Activated T-cell treated with anti-CD3 and anti-CD28 coated beads, Interleukin-2, amount 50 U/mL, for 72 hours (primary cell): ENCODE measurements at regions not wholly inside any gene's neighbourhood (a gene's known extent, or its start where the extent isn't known, plus 50 kb on each side); places are given as distances from the start of the nearest gene placed in this dataset.

Experiments used
- ATAC-seq, 2 donors: fragments of 150-1000 bp; cut with Tn5 transposase; replicated peaks in 1 of 2; 2 replicates each; pipeline ENCODE4 v1.10.0; 2021; ENCODE audit warnings: moderate library complexity in 2 of 2, mild to moderate bottlenecking in 1 of 2
- DNase-seq, 2 donors: peaks; one replicate each; pipeline ENCODE4 v3.0.0; 2021 to 2022; ENCODE audit warnings: mixed read lengths in 1 of 2
- H3K27ac Mint-ChIP-seq: one replicate; pipeline ENCODE4 v1.8.0; 2022; ENCODE audit warnings: mild to moderate bottlenecking, moderate library complexity, mixed read lengths
- H3K27me3 Mint-ChIP-seq: one replicate; pipeline ENCODE4 v1.8.0; 2022; ENCODE audit warnings: low read depth, mixed read lengths
- H3K36me3 Mint-ChIP-seq, 2 donors: one replicate each; pipeline ENCODE4 v1.8.0; 2022; ENCODE audit warnings: mixed read lengths in 2 of 2, mild to moderate bottlenecking in 1 of 2; ENCODE audit not compliant: insufficient read depth in 2 of 2
- H3K4me1 Mint-ChIP-seq: one replicate; pipeline ENCODE4 v1.8.0; 2022; ENCODE audit warnings: low read depth, mixed read lengths
- H3K4me3 Mint-ChIP-seq, 2 donors: one replicate each; pipeline ENCODE4 v1.8.0; 2022; ENCODE audit warnings: mild to moderate bottlenecking in 2 of 2, mixed read lengths in 2 of 2, moderate library complexity in 2 of 2
- H3K9me3 Mint-ChIP-seq, 2 donors: one replicate each; pipeline ENCODE4 v1.8.0; 2022; ENCODE audit warnings: mixed read lengths in 2 of 2

GRCh38 chr18:45212181-45213039 is 402.9 kb upstream of the SLC14A2 start:
- peak; percentile 95 to 98 for ATAC-seq
- Mint-ChIP-seq H3K27ac (no peak overlapping the region), H3K4me3 (no peak overlapping the region), H3K27me3 (peaks cover 7% of the 10 kb centered on the region), H3K4me1 (no peaks in the 10 kb centered on the region), H3K9me3 (no peaks in the 10 kb centered on the region), H3K36me3 (no peaks in the 10 kb centered on the region)
- peak; percentile 78 to 82 for DNase-seq

DNA sequence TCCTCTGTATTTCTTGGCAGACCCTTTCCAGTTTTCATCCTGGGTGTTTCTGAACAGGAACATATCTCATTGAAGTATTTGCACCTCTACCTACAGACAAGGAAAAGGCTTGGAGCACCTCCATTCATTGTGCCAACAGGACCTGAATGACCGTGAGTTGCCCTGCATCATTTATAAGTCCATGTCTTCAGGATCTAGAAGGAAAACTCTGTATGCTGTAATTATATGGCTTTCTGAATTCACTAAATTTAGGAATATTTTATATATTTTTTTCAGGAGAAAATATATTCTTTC is 402.3 kb upstream of the SLC14A2 start:
- DNase-seq = no peak
- Mint-ChIP-seq H3K36me3 (no peaks in the 10 kb centered on the region), H3K9me3 (no peaks in the 10 kb centered on the region), H3K4me1 (no peaks in the 10 kb centered on the region), H3K27me3 (peaks cover 7% of the 10 kb centered on the region), H3K4me3 (no peak overlapping the region), H3K27ac (no peak overlapping the region)
- peak in 1 of 2 donors; percentile 33 for ATAC-seq

- H3K4me3 Mint-ChIP-seq = no peak overlapping the region
- no peak for ATAC-seq
- no peak for DNase-seq
- no peak overlapping the region for H3K27ac Mint-ChIP-seq
- no peaks in the 10 kb centered on the region for H3K9me3 Mint-ChIP-seq
- H3K27me3 Mint-ChIP-seq = no peaks in the 10 kb centered on the region
- H3K36me3 Mint-ChIP-seq = no peaks in the 10 kb centered on the region
- H3K4me1 Mint-ChIP-seq = no peaks in the 10 kb centered on the region
These were observed 396.8 kb upstream of the SLC14A2 start for GRCh38 chr18:45218436-45218835.

GRCh38 chr18:45221363-45221762 is 393.9 kb upstream of the SLC14A2 start:
- H3K27me3 Mint-ChIP-seq = no peaks in the 10 kb centered on the region
- no peaks in the 10 kb centered on the region for H3K36me3 Mint-ChIP-seq
- H3K27ac Mint-ChIP-seq = no peak overlapping the region
- DNase-seq (no peak), ATAC-seq (peak in 1 of 2 donors; percentile 50)
- no peak overlapping the region for H3K4me3 Mint-ChIP-seq
- H3K9me3 Mint-ChIP-seq = no peaks in the 10 kb centered on the region
- no peaks in the 10 kb centered on the region for H3K4me1 Mint-ChIP-seq

- DNase-seq (no peak), ATAC-seq (no peak)
- H3K36me3 Mint-ChIP-seq = no peaks in the 10 kb centered on the region
- H3K9me3 Mint-ChIP-seq = no peaks in the 10 kb centered on the region
- H3K27me3 Mint-ChIP-seq = no peaks in the 10 kb centered on the region
- H3K27ac Mint-ChIP-seq = no peak overlapping the region
- H3K4me1 Mint-ChIP-seq = no peaks in the 10 kb centered on the region
- H3K4me3 Mint-ChIP-seq = no peak overlapping the region
These were observed 393.1 kb upstream of the SLC14A2 start for GRCh38 chr18:45222180-45222579.

DNA sequence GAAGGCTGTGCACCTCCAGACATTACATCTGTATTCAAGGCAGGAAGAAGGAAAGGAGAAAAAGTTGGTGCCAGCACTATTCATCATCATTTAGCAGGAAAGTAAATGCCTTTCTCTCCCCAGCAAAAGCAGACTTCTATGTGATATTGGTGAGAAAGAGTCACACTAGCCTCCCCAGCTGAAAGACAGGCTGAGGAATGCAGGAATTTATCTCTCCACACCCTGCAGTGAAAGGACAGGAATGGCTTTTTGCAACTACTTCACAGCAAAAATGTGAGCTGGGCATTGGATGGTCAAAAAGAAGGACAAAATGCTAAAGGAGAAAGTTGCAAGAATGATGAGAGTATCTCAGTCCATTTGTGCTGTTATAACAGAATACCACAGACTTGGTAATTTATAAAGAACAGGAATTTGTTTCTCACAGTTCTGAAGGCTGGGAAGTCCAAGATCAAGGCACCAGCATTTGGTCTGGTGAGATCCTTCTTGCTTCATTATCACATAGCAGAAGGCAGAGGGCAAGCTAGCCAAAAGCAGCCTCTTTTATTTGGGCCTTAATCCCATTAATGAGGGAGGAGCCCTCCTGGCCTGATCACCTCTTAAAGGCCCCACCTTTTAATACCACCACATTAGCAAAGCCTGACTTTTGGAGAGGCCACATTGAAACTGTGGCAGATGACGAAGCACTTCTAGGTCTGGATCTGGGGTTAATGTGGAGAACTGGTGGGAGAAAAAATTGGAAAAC is 388.1 kb upstream of the SLC14A2 start:
- ATAC-seq (no peak), DNase-seq (no peak)
- Mint-ChIP-seq H3K9me3 (peaks cover 0 to 1% of the 10 kb centered on the region in 2 donors), H3K27me3 (peaks cover 6% of the 10 kb centered on the region), H3K4me1 (no peaks in the 10 kb centered on the region), H3K27ac (no peak overlapping the region), H3K4me3 (no peak overlapping the region), H3K36me3 (no peaks in the 10 kb centered on the region)

DNA sequence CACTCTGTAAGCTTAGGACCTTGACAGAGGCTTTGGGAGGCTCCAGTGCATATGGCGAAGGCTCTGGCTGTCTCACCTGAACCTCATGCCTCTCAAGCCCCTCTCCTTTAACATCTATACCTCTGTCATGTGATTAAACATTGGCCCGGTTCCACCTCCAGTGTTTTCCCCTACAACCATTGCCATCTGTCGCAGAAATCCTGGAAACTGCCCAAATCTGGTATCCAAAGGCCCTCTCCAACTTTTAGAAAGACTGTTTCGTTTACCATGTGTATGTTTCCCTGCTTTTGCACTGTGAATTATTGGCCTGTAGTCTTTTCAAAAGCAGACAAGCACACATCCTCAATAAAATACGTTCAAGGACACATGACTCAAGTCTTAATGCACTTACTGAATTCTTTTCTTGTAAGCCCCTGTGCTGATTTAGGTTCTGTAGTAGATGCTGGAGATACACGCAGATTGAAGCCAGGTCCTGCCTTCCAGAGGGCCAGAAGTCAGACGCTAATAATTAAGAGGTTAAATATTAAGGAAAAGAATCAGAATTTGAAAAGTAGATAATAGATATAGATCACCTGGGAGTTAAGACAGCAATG is 386.4 kb upstream of the SLC14A2 start:
- H3K27ac Mint-ChIP-seq = no peak overlapping the region
- H3K36me3 Mint-ChIP-seq = no peaks in the 10 kb centered on the region
- H3K27me3 Mint-ChIP-seq = peaks cover 6% of the 10 kb centered on the region
- H3K4me3 Mint-ChIP-seq = no peak overlapping the region
- peaks cover 0 to 1% of the 10 kb centered on the region in 2 donors for H3K9me3 Mint-ChIP-seq
- H3K4me1 Mint-ChIP-seq = no peaks in the 10 kb centered on the region
- DNase-seq (no peak), ATAC-seq (no peak)

DNA sequence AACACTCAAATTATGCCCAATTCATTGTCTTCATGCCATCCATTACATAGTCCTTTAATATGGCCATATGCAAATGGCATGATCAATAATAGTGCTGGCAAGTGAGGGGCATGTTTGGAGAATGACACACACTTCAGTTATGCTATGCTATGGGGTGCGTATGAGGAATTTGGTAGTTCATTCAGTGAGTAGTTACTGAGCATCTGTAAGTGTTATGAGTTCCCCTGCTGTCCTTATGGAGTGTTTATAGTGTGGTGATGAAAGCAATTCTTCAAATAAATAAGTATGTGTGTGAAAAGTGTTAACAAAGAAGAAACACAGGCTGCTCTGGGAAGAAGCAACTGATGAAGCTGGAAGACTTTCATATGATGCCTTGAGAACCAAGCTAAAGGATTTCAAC is 383.7 kb upstream of the SLC14A2 start:
- no peak overlapping the region for H3K4me3 Mint-ChIP-seq
- no peak overlapping the region for H3K27ac Mint-ChIP-seq
- peaks cover 0 to 1% of the 10 kb centered on the region in 2 donors for H3K9me3 Mint-ChIP-seq
- ATAC-seq (no peak), DNase-seq (no peak)
- peaks cover 6% of the 10 kb centered on the region for H3K27me3 Mint-ChIP-seq
- no peaks in the 10 kb centered on the region for H3K36me3 Mint-ChIP-seq
- H3K4me1 Mint-ChIP-seq = no peaks in the 10 kb centered on the region

GRCh38 chr18:45232061-45232460 is 383.2 kb upstream of the SLC14A2 start:
- H3K27me3 Mint-ChIP-seq = peaks cover 6% of the 10 kb centered on the region
- no peak for DNase-seq
- H3K4me1 Mint-ChIP-seq = no peaks in the 10 kb centered on the region
- peaks cover 0 to 1% of the 10 kb centered on the region in 2 donors for H3K9me3 Mint-ChIP-seq
- no peak for ATAC-seq
- H3K27ac Mint-ChIP-seq = no peak overlapping the region
- H3K4me3 Mint-ChIP-seq = no peak overlapping the region
- no peaks in the 10 kb centered on the region for H3K36me3 Mint-ChIP-seq

DNA sequence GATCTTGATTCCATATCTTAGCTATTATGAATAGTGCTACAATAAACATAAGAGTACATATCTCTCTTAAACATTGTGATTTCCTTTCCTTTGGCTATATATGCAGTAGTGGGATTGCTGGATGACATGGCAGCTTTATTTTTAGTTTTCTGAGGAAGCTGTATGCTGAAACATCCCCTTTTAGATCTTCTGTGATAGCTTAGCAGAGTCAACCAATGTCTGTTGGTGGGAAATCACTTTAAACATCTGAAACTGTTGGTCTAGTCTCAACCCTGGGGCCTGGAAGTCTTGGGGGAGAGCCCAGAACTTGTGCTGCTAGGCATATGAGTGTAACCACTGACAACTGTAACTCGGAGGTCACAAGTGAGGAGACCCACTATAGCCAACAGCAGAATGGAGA is 378.6 kb upstream of the SLC14A2 start:
- DNase-seq (no peak), ATAC-seq (no peak)
- Mint-ChIP-seq H3K9me3 (peaks cover 0 to 1% of the 10 kb centered on the region in 2 donors), H3K4me3 (no peak overlapping the region), H3K4me1 (no peaks in the 10 kb centered on the region), H3K27ac (no peak overlapping the region), H3K36me3 (no peaks in the 10 kb centered on the region), H3K27me3 (no peaks in the 10 kb centered on the region)

DNA sequence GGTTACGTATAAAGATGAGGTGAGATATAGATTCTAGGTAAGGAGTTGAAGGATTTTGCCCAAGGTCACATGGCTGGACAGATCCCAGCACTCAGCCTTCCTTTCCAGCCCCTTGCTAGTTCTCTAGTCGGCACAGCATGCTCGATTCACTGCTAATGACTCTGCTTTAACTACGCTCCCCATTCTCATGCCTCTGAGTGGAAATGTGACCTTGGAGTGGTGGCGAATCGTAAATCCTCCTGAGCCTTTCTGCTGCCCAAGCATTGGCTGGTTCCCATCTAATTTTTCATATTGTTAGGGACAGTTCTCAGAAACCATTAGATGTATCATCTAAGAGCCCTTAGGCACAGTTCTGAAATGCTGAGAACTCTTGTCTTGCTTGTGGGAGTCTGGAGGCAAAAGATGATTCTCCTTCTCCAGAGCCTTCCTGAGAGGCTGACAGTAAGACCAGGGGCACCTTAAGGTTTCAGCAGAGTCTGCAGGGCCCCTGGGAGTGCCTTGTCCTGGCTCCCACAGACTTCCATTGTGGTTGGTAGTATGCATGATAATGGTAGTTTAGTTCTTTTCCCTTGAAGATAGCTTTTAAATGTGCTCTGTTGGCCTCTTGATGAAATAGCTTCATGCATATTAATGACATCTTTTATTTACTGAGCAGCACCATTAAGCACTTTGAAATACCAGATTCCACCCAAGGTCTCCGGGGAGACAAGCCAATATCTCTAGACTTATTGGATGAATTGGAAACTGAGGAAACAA is 377.8 kb upstream of the SLC14A2 start:
- H3K27ac Mint-ChIP-seq = no peak overlapping the region
- ATAC-seq (no peak), DNase-seq (no peak)
- no peaks in the 10 kb centered on the region for H3K4me1 Mint-ChIP-seq
- H3K36me3 Mint-ChIP-seq = no peaks in the 10 kb centered on the region
- no peaks in the 10 kb centered on the region for H3K9me3 Mint-ChIP-seq
- no peaks in the 10 kb centered on the region for H3K27me3 Mint-ChIP-seq
- H3K4me3 Mint-ChIP-seq = no peak overlapping the region

GRCh38 chr18:45241271-45241670 is 374.0 kb upstream of the SLC14A2 start:
- Mint-ChIP-seq H3K4me3 (no peak overlapping the region), H3K27me3 (no peaks in the 10 kb centered on the region), H3K27ac (no peak overlapping the region), H3K4me1 (no peaks in the 10 kb centered on the region), H3K36me3 (no peaks in the 10 kb centered on the region), H3K9me3 (no peaks in the 10 kb centered on the region)
- DNase-seq = no peak
- no peak for ATAC-seq

GRCh38 chr18:45241982-45242565 is 373.2 kb upstream of the SLC14A2 start:
- Mint-ChIP-seq H3K36me3 (no peaks in the 10 kb centered on the region), H3K4me3 (no peak overlapping the region), H3K4me1 (no peaks in the 10 kb centered on the region), H3K27me3 (no peaks in the 10 kb centered on the region), H3K9me3 (no peaks in the 10 kb centered on the region), H3K27ac (no peak overlapping the region)
- ATAC-seq (no peak), DNase-seq (no peak)
